Ovary (tissue), 7 donors: ENCODE measurements at regions not wholly inside any gene's neighbourhood (a gene's known extent, or its start where the extent isn't known, plus 50 kb on each side); places are given as distances from the start of the nearest gene placed in this dataset.
"Not testable (repeated sequence)": the region's sequence is repeated elsewhere in the genome, so short reads cannot be mapped to it uniquely, and the experiment has no call there.

Experiments
- DNase-seq, 5 donors: peaks; one replicate each; pipeline ENCODE4 v3.0.0-alpha.2; 2019 to 2020
- H3K27ac ChIP-seq, 2 donors: fragments of 200-600 bp; one replicate each; pipeline versions ENCODE4 v1.5.1 to v1.8.0; 2019 to 2022
- H3K27me3 ChIP-seq: fragments of 200-600 bp; one replicate; pipeline ENCODE4 v1.8.0; 2022
- H3K36me3 ChIP-seq: fragments of 200-600 bp; sonication (generic); one replicate; pipeline ENCODE4 v1.5.1; 2019
- H3K4me1 ChIP-seq: one replicate; pipeline ENCODE4 v1.8.1; 2013; ENCODE audit warnings: mild to moderate bottlenecking, moderate library complexity; ENCODE audit not compliant: insufficient read depth
- H3K4me3 ChIP-seq: fragments of 200-600 bp; sonication (generic); one replicate; pipeline ENCODE4 v1.5.1; 2017
- H3K9me3 ChIP-seq, 2 donors: fragments of 200-600 bp in 1 of 2; sonication (generic) in 1 of 2; one replicate each; pipeline versions ENCODE4 v1.5.1 to v1.8.1; 2013 to 2019; ENCODE audit warnings: mild to moderate bottlenecking in 1 of 2, moderate library complexity in 1 of 2
- CTCF ChIP-seq, 3 donors: fragments of 450-650 bp in 2 of 3; fragments of 200-600 bp in 1 of 3; IDR thresholded peaks; one replicate each; pipeline versions ENCODE4 v1.5.1 to v1.8.0; 2016 to 2022; ENCODE audit warnings: antibody characterized with exemption in 3 of 3, mild to moderate bottlenecking in 1 of 3
- EP300 ChIP-seq: sonication (generic); formaldehyde crosslinking; IDR thresholded peaks from one replicate; pipeline ENCODE4 v1.6.1; 2017; ENCODE audit warnings: antibody characterized with exemption
- POLR2A ChIP-seq: fragments of 450-650 bp; IDR thresholded peaks from one replicate; pipeline ENCODE4 v1.6.1; 2017; ENCODE audit warnings: antibody characterized with exemption, mild to moderate bottlenecking, moderate library complexity
- WGBS, 3 donors: extraction: QIAGEN DNeasy Blood & Tissue Kit in 1 of 3; methylation state at CpG; one replicate each; pipeline versions ENCODE4 v1.1.5 to v1.1.7; 2013 to 2017; 5-methylcytosine and 5-hydroxymethylcytosine counted together
- intact Hi-C, 4 donors: fragments of 100-400 bp; cut with DNase I; formaldehyde crosslinking; loops; one replicate each; pipeline versions ENCODE4 v1.11.0 to v1.15.1; 2022 to 2023
- donor health status: DM: no; HTN: no; CAD: no; lungs with moderate emphysema.
- donor health status: DM: no; HTN: no; CAD: no.
- donor health status: Bipolar disorder and iron deficiency.
- donor health status: DM: no; HTN: no; CAD: no.
- donor health status: DM: yes; HTN: yes; CAD: no.

GRCh38 chr9:1538301-1538700, 476.8 kb upstream of the SMARCA2 start:
- 25 to 32% (median 27%) methylated on average over 4 of the region's 4 CpGs for WGBS, 3 donors
- no peaks in the 10 kb centered on the region for H3K4me1 ChIP-seq
- intact Hi-C loops = no loop called here
- H3K36me3 ChIP-seq = no peaks in the 10 kb centered on the region
- no peak for DNase-seq
- no peak overlapping the region for H3K27ac ChIP-seq
- H3K4me3 ChIP-seq = no peak overlapping the region
- TF ChIP-seq POLR2A = no peak
- TF ChIP-seq CTCF (IDR thresholded peaks at IDR 0.05) = no peak
- TF ChIP-seq EP300 = no peak
- no peaks in the 10 kb centered on the region for H3K9me3 ChIP-seq
- no peaks in the 10 kb centered on the region for H3K27me3 ChIP-seq

GRCh38 chr9:1539216-1539615, 475.9 kb upstream of the SMARCA2 start:
- no peaks in the 10 kb centered on the region for H3K27me3 ChIP-seq
- no peak for DNase-seq
- H3K27ac ChIP-seq = no peak overlapping the region
- H3K4me3 ChIP-seq = no peak overlapping the region
- H3K4me1 ChIP-seq = no peaks in the 10 kb centered on the region
- 82 to 87% (median 84%) methylated on average over 2 of the region's 2 CpGs for WGBS, 3 donors
- intact Hi-C loops = no loop called here
- TF ChIP-seq EP300 (no peak), CTCF (IDR thresholded peaks at IDR 0.05) (no peak), POLR2A (no peak)
- no peaks in the 10 kb centered on the region for H3K9me3 ChIP-seq
- H3K36me3 ChIP-seq = no peaks in the 10 kb centered on the region

- intact Hi-C loops = no loop called here
- Histone ChIP-seq H3K27ac (no peak overlapping the region), H3K4me1 (no peaks in the 10 kb centered on the region), H3K4me3 (no peak overlapping the region), H3K27me3 (no peaks in the 10 kb centered on the region), H3K36me3 (no peaks in the 10 kb centered on the region), H3K9me3 (no peaks in the 10 kb centered on the region)
- TF ChIP-seq POLR2A = no peak
- TF ChIP-seq CTCF (IDR thresholded peaks at IDR 0.05) = no peak
- TF ChIP-seq EP300 = no peak
- WGBS, 3 donors = 46 to 59% (median 59%) methylated on average over 1 of the region's 1 CpG
- no peak for DNase-seq
These were observed 464.5 kb upstream of the SMARCA2 start for GRCh38 chr9:1550636-1551035.

- TF ChIP-seq CTCF (IDR thresholded peaks at IDR 0.05) (no peak), EP300 (no peak), POLR2A (no peak)
- H3K27me3 ChIP-seq = no peaks in the 10 kb centered on the region
- no peaks in the 10 kb centered on the region for H3K4me1 ChIP-seq
- no peak overlapping the region for H3K27ac ChIP-seq
- 33 to 52% (median 43%) methylated on average over 5 of the region's 5 CpGs for WGBS, 3 donors
- no peak overlapping the region for H3K4me3 ChIP-seq
- no peaks in the 10 kb centered on the region for H3K9me3 ChIP-seq
- intact Hi-C loops = no loop called here
- no peaks in the 10 kb centered on the region for H3K36me3 ChIP-seq
- no peak for DNase-seq
These were observed 460.8 kb upstream of the SMARCA2 start for GRCh38 chr9:1554081-1555035.

GRCh38 chr9:1558666-1559065, 456.5 kb upstream of the SMARCA2 start:
- intact Hi-C loops, DNase-seq, H3K4me1 ChIP-seq, H3K4me3 ChIP-seq, H3K27ac ChIP-seq, H3K9me3 ChIP-seq, H3K27me3 ChIP-seq, H3K36me3 ChIP-seq: not testable (repeated sequence)
- 82 to 92% (median 91%) methylated on average over 10 of the region's 10 CpGs for WGBS, 3 donors
